Retinal pigment epithelial cell (primary cell): ENCODE measurements at regions not wholly inside any gene's neighbourhood (a gene's known extent, or its start where the extent isn't known, plus 50 kb on each side); places are given as distances from the start of the nearest gene placed in this dataset.

ENCODE experiments used
- DNase-seq: peaks from one replicate; pipeline ENCODE4 v3.0.0-alpha.2; 2010; ENCODE audit warnings: low read depth
- H3K4me3 ChIP-seq: 2 replicates; pipeline ENCODE4 v1.5.1; 2011; ENCODE audit warnings: mild to moderate bottlenecking, low read length, control low read depth, moderate library complexity
- CTCF ChIP-seq: conservative IDR thresholded peaks from 2 replicates; pipeline ENCODE4 v1.5.1; 2011; ENCODE audit warnings: low read depth, low read length, control low read depth, inconsistent platforms

- H3K4me3 ChIP-seq, result no peak overlapping the region
- no peak for TF ChIP-seq CTCF
- DNase-seq, result peak; percentile 1
These were observed 267.5 kb upstream of the ARGLU1 start for GRCh38 chr13:106835477-106835876.

- H3K4me3 ChIP-seq, result no peak overlapping the region
- no peak for DNase-seq
- no peak for TF ChIP-seq CTCF
These were observed 254.0 kb upstream of the ARGLU1 start for GRCh38 chr13:106821979-106822378.

GRCh38 chr13:106819413-106820180 is 251.7 kb upstream of the ARGLU1 start:
- DNase-seq, result no peak
- no peak overlapping the region for H3K4me3 ChIP-seq
- no peak for TF ChIP-seq CTCF

GRCh38 chr13:106818971-106819370 is 251.0 kb upstream of the ARGLU1 start:
- TF ChIP-seq CTCF, result no peak
- H3K4me3 ChIP-seq, result no peak overlapping the region
- DNase-seq, result no peak

- no peak for TF ChIP-seq CTCF
- no peak overlapping the region for H3K4me3 ChIP-seq
- DNase-seq, result no peak
These were observed 247.6 kb upstream of the ARGLU1 start for GRCh38 chr13:106815545-106815944.

- no peak for TF ChIP-seq CTCF
- no peak overlapping the region for H3K4me3 ChIP-seq
- no peak for DNase-seq
These were observed 246.5 kb upstream of the ARGLU1 start for GRCh38 chr13:106814463-106814862.

- H3K4me3 ChIP-seq, result no peak overlapping the region
- no peak for DNase-seq
- no peak for TF ChIP-seq CTCF
These were observed 242.1 kb upstream of the ARGLU1 start for GRCh38 chr13:106810069-106810468.
